HG02610 (cell line): ENCODE measurements at regions not wholly inside any gene's neighbourhood (a gene's known extent, or its start where the extent isn't known, plus 50 kb on each side); places are given as distances from the start of the nearest gene placed in this dataset.
"Not testable (repeated sequence)": the region's sequence is repeated elsewhere in the genome, so short reads cannot be mapped to it uniquely, and the experiment has no call there.

ENCODE experiments used
- ATAC-seq: cut with Tn5 transposase; IDR thresholded peaks from one replicate; pipeline ENCODE4 v1.9.1; 2021; ENCODE audit warnings: mild to moderate bottlenecking, moderate library complexity; ENCODE audit not compliant: unreplicated experiment

- ATAC-seq: no peak
Observed at GRCh38 chrX:9258421-9259104, 206.3 kb upstream of the TBL1X start.

- no peak for ATAC-seq
Observed at GRCh38 chrX:9260603-9261002, 204.3 kb upstream of the TBL1X start.

GRCh38 chrX:9267415-9267814 is 197.4 kb upstream of the TBL1X start:
- ATAC-seq: no peak

- no peak for ATAC-seq
Observed at GRCh38 chrX:9269134-9269533, 195.7 kb upstream of the TBL1X start.

- ATAC-seq: no peak
Observed at GRCh38 chrX:9271789-9272525, 192.9 kb upstream of the TBL1X start.

- ATAC-seq: no peak
Observed at GRCh38 chrX:9273744-9274143, 191.1 kb upstream of the TBL1X start.

- ATAC-seq: no peak
Observed at GRCh38 chrX:9278475-9279233, 186.2 kb upstream of the TBL1X start.

- no peak for ATAC-seq
Observed at GRCh38 chrX:9279234-9279544, 185.7 kb upstream of the TBL1X start.

GRCh38 chrX:9280831-9281230 is 184.0 kb upstream of the TBL1X start:
- ATAC-seq: no peak

GRCh38 chrX:9282325-9282724 is 182.5 kb upstream of the TBL1X start:
- ATAC-seq: no peak

GRCh38 chrX:9285342-9285771 is 179.5 kb upstream of the TBL1X start:
- ATAC-seq: no peak

GRCh38 chrX:9286234-9286633 is 178.6 kb upstream of the TBL1X start:
- no peak for ATAC-seq

- ATAC-seq: no peak
Observed at GRCh38 chrX:9291629-9292028, 173.2 kb upstream of the TBL1X start.

GRCh38 chrX:9293051-9293496 is 171.8 kb upstream of the TBL1X start:
- ATAC-seq: no peak

- no peak for ATAC-seq
Observed at GRCh38 chrX:9293903-9294302, 171.0 kb upstream of the TBL1X start.

GRCh38 chrX:9295551-9295950 is 169.3 kb upstream of the TBL1X start:
- ATAC-seq: no peak

- ATAC-seq: no peak
Observed at GRCh38 chrX:9298221-9298620, 166.6 kb upstream of the TBL1X start.

GRCh38 chrX:9299681-9300080 is 165.2 kb upstream of the TBL1X start:
- not testable (repeated sequence) for ATAC-seq

GRCh38 chrX:9301836-9302235 is 163.0 kb upstream of the TBL1X start:
- no peak for ATAC-seq

GRCh38 chrX:9302381-9302780 is 162.5 kb upstream of the TBL1X start:
- ATAC-seq: no peak

- ATAC-seq: no peak
Observed at GRCh38 chrX:9308426-9308825, 156.4 kb upstream of the TBL1X start.

- ATAC-seq: no peak
Observed at GRCh38 chrX:9310616-9311015, 154.2 kb upstream of the TBL1X start.
